Hepatocyte (in vitro differentiated cells): ENCODE measurements at regions not wholly inside any gene's neighbourhood (a gene's known extent, or its start where the extent isn't known, plus 50 kb on each side); places are given as distances from the start of the nearest gene placed in this dataset.

Experiments used
- DNase-seq: peaks from one replicate; pipeline ENCODE4 v3.0.0-alpha.2; 2016; ENCODE audit warnings: low spot score
- H2AFZ ChIP-seq: fragments of 200-600 bp; sonication (generic); 2 replicates; pipeline ENCODE4 v1.6.0; 2016; ENCODE audit warnings: antibody characterized with exemption, mild to moderate bottlenecking
- H3K27ac ChIP-seq: fragments of 200-600 bp; sonication (generic); 2 replicates; pipeline ENCODE4 v1.5.1; 2016; ENCODE audit warnings: mild to moderate bottlenecking
- H3K27me3 ChIP-seq: fragments of 200-600 bp; sonication (generic); 2 replicates; pipeline ENCODE4 v1.6.1; 2016
- H3K36me3 ChIP-seq: fragments of 200-600 bp; sonication (generic); replicated peaks from 2 replicates; pipeline ENCODE4 v1.5.1; 2016; ENCODE audit warnings: low read depth; ENCODE audit not compliant: insufficient read depth
- H3K4me1 ChIP-seq: fragments of 200-600 bp; sonication (generic); 2 replicates; pipeline ENCODE4 v1.5.1; 2016; ENCODE audit warnings: mild to moderate bottlenecking, moderate library complexity; ENCODE audit not compliant: insufficient read depth
- H3K4me2 ChIP-seq: fragments of 200-600 bp; sonication (generic); 2 replicates; pipeline ENCODE4 v1.6.0; 2016
- H3K4me3 ChIP-seq: fragments of 200-600 bp; sonication (generic); 2 replicates; pipeline ENCODE4 v1.5.1; 2016; ENCODE audit warnings: mild to moderate bottlenecking
- H3K79me2 ChIP-seq: fragments of 200-600 bp; sonication (generic); 2 replicates; pipeline ENCODE4 v1.6.0; 2017; ENCODE audit warnings: mild to moderate bottlenecking
- H3K9me2 ChIP-seq: fragments of 200-600 bp; sonication (generic); replicated peaks from 2 replicates; pipeline ENCODE4 v1.6.0; 2017; ENCODE audit warnings: mild to moderate bottlenecking; ENCODE audit not compliant: insufficient read depth
- H3K9me3 ChIP-seq: fragments of 200-600 bp; sonication (generic); 2 replicates; pipeline ENCODE4 v1.5.1; 2016; ENCODE audit warnings: low read depth, mild to moderate bottlenecking
- H4K20me1 ChIP-seq: fragments of 200-600 bp; sonication (generic); 2 replicates; pipeline ENCODE4 v1.6.0; 2016; ENCODE audit warnings: mild to moderate bottlenecking; ENCODE audit not compliant: insufficient read depth, poor library complexity, severe bottlenecking
- EZH2 ChIP-seq: fragments of 200-600 bp; sonication (generic); IDR thresholded peaks from 2 replicates; pipeline ENCODE4 v1.6.1; 2016; ENCODE audit warnings: antibody characterized with exemption, mild to moderate bottlenecking, borderline replicate concordance
- EZH2phosphoT487 ChIP-seq: fragments of 200-600 bp; sonication (generic); IDR thresholded peaks from one replicate; pipeline ENCODE4 v1.6.1; 2018; ENCODE audit warnings: antibody characterized with exemption, mild to moderate bottlenecking, low read depth, moderate library complexity; ENCODE audit not compliant: unreplicated experiment, severe bottlenecking
- WGBS: methylation state at CpG from one replicate; pipeline ENCODE4 v1.1.6; 2016; ENCODE audit warnings: low lambda C conversion rate; ENCODE audit errors: missing lambda C conversion rate; 5-methylcytosine and 5-hydroxymethylcytosine counted together
- TF ChIP-seq, protein P1 (sequence below): fragments of 200-600 bp; sonication (generic); IDR thresholded peaks from 2 replicates; pipeline ENCODE4 v1.5.1; 2016; ENCODE audit warnings: antibody characterized with exemption, mild to moderate bottlenecking; ENCODE audit not compliant: poor library complexity

DNA sequence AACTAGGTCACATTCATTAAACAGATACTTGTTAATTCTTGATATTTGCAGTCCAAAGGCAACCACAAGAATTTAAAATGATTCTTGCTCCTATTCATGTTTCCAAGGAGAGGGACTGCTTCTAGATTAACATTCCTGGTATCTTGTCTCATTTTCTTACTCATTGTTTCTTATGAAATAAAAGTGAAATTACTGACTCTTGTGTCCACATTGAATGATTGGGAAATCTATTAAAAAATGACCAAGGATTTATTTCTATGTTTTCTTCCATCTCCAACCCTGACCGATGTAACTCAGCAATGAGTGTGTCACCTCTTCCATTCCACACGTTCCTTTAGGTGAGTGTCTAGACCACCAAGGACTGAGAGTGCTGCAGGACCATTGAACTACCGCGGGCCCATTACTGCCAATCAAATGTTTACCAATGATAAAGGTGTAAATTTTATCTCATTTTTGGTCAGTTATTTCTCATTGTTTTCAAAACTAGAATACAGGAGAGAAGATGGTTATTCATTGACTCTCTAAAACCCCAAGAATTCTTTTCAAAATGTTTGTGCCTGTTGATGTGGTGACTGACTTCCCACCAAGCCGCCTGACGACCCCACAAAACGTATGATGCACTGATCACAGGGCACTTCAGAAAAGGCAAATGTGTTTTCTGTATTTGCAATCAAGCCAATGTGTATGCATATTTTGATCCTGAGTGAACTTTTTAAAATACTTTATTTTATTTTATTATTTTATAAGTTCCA lies 414.6 kb upstream of the PTBP2 start:
- Histone ChIP-seq H3K4me3 (no peak overlapping the region), H3K9me3 (no peaks in the 10 kb centered on the region), H3K79me2 (no peaks in the 10 kb centered on the region), H3K27ac (no peak overlapping the region), H4K20me1 (no peaks in the 10 kb centered on the region), H3K27me3 (no peaks in the 10 kb centered on the region), H3K4me2 (no peak overlapping the region), H3K36me3 (no peaks in the 10 kb centered on the region), H3K4me1 (no peaks in the 10 kb centered on the region), H2AFZ (no peak overlapping the region), H3K9me2 (no peaks in the 10 kb centered on the region)
- 85% methylated on average over 7 of the region's 7 CpGs for WGBS
- DNase-seq, result no peak
- TF ChIP-seq EZH2phosphoT487, result no peak
- TF ChIP-seq, protein P1, sequence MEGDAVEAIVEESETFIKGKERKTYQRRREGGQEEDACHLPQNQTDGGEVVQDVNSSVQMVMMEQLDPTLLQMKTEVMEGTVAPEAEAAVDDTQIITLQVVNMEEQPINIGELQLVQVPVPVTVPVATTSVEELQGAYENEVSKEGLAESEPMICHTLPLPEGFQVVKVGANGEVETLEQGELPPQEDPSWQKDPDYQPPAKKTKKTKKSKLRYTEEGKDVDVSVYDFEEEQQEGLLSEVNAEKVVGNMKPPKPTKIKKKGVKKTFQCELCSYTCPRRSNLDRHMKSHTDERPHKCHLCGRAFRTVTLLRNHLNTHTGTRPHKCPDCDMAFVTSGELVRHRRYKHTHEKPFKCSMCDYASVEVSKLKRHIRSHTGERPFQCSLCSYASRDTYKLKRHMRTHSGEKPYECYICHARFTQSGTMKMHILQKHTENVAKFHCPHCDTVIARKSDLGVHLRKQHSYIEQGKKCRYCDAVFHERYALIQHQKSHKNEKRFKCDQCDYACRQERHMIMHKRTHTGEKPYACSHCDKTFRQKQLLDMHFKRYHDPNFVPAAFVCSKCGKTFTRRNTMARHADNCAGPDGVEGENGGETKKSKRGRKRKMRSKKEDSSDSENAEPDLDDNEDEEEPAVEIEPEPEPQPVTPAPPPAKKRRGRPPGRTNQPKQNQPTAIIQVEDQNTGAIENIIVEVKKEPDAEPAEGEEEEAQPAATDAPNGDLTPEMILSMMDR, result no peak
- no peak for TF ChIP-seq EZH2

DNA sequence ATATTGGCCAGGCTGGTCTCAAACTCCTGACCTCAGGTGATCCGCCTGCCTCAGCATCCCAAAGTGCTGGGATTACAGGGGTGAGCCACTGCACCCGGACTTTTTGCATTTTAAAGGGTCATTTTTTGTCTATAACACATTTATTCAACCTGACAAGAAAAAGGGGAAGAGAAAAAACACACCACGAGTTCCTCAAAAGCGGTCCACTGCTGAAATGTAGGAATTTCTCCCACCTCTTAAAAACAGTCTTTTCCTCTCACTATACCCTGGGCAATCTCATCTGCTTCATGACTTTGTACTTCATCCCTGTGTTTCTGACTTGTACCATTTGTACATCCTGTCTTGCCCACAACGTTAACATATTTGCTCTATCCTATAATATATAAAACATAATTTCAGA lies 413.3 kb upstream of the PTBP2 start:
- Histone ChIP-seq H3K27ac (no peak overlapping the region), H4K20me1 (no peaks in the 10 kb centered on the region), H3K4me2 (no peak overlapping the region), H3K4me3 (no peak overlapping the region), H3K9me3 (no peaks in the 10 kb centered on the region), H3K36me3 (no peaks in the 10 kb centered on the region), H2AFZ (no peak overlapping the region), H3K27me3 (no peaks in the 10 kb centered on the region), H3K79me2 (no peaks in the 10 kb centered on the region), H3K4me1 (no peaks in the 10 kb centered on the region), H3K9me2 (no peaks in the 10 kb centered on the region)
- DNase-seq, result no peak
- WGBS, result 86% methylated on average over 5 of the region's 5 CpGs
- TF ChIP-seq, protein P1, result no peak
- TF ChIP-seq EZH2 (no peak), EZH2phosphoT487 (no peak)

DNA sequence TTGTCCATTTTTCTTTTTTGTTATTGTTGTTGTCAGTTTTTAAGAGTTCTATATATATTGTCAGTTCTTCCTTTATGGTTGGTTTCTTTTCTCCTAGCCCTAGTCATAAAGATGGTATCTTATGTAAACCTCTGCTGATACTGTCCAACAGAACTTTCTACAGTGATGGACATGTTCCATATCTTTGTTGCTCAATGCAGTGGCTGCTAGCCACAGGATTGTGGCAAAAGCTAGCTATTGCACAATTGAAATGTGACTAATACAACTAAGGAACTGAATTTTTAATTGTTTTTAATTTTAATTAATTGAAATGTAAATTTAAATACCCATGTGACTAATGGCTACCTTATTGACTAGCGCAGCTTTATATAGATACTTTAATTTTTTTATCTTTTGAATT lies 411.8 kb upstream of the PTBP2 start:
- no peaks in the 10 kb centered on the region for H4K20me1 ChIP-seq
- H3K9me2 ChIP-seq, result no peaks in the 10 kb centered on the region
- H3K36me3 ChIP-seq, result no peaks in the 10 kb centered on the region
- H2AFZ ChIP-seq, result no peak overlapping the region
- no peak overlapping the region for H3K4me3 ChIP-seq
- no peaks in the 10 kb centered on the region for H3K4me1 ChIP-seq
- 95% methylated on average over 1 of the region's 1 CpG for WGBS
- H3K9me3 ChIP-seq, result no peaks in the 10 kb centered on the region
- peak; percentile 9 for DNase-seq
- no peak overlapping the region for H3K27ac ChIP-seq
- no peaks in the 10 kb centered on the region for H3K79me2 ChIP-seq
- no peaks in the 10 kb centered on the region for H3K27me3 ChIP-seq
- no peak overlapping the region for H3K4me2 ChIP-seq
- TF ChIP-seq EZH2 (no peak), EZH2phosphoT487 (no peak)
- TF ChIP-seq, protein P1, result no peak
